IPS DF 6.9 (cell line): ENCODE measurements at regions not wholly inside any gene's neighbourhood (a gene's known extent, or its start where the extent isn't known, plus 50 kb on each side); places are given as distances from the start of the nearest gene placed in this dataset.

Experiments used
- DNase-seq: peaks from one replicate; pipeline ENCODE4 v3.0.0-alpha.2; 2013; ENCODE audit warnings: low read depth, low spot score
- H3K27ac ChIP-seq: one replicate; pipeline ENCODE4 v1.5.1; 2013; ENCODE audit warnings: low read length, control low read depth
- H3K27me3 ChIP-seq: 2 replicates; pipeline ENCODE4 v1.6.1; 2013; ENCODE audit warnings: mild to moderate bottlenecking, low read length; ENCODE audit not compliant: control insufficient read depth, insufficient read depth
- H3K36me3 ChIP-seq: 2 replicates; pipeline ENCODE4 v1.6.1; 2013; ENCODE audit warnings: low read length; ENCODE audit not compliant: control insufficient read depth, insufficient read depth
- H3K4me1 ChIP-seq: 2 replicates; pipeline ENCODE4 v1.6.1; 2013; ENCODE audit warnings: low read length; ENCODE audit not compliant: control insufficient read depth, insufficient read depth
- H3K4me3 ChIP-seq: 2 replicates; pipeline ENCODE4 v1.5.1; 2013; ENCODE audit warnings: mild to moderate bottlenecking, low read length
- H3K9me3 ChIP-seq: 2 replicates; pipeline ENCODE4 v1.6.1; 2013; ENCODE audit warnings: low read length, inconsistent platforms; ENCODE audit not compliant: control insufficient read depth, insufficient read depth
- WGBS: extraction: QIAGEN DNeasy Blood & Tissue Kit; methylation state at CpG from one replicate; pipeline ENCODE4 v1.1.7; 2013; ENCODE audit warnings: mixed read lengths, missing lambda C conversion rate; ENCODE audit not compliant: insufficient read length, insufficient coverage; 5-methylcytosine and 5-hydroxymethylcytosine counted together

DNA sequence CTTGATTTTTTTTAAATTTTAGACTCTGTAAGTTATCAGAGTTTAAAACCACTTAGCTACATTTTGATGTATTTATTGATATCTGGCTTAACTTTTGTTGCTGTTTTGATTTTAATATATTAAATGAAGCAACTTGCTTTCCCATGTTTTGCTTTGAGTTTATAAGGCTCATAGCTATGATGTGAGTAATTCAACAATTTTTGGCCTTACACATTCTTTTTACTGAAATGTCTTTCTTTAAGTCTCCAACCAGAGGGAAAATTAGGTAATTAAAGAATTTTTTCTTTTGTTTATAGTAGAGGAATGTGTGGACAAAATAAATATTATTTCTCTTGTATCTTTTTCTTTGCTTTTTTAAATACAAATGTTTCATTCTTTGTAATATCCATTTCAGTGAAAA lies 258.3 kb upstream of the ADAMTS5 start:
- H3K27me3 ChIP-seq: no peaks in the 10 kb centered on the region
- no peak for DNase-seq
- H3K27ac ChIP-seq: no peak overlapping the region

DNA sequence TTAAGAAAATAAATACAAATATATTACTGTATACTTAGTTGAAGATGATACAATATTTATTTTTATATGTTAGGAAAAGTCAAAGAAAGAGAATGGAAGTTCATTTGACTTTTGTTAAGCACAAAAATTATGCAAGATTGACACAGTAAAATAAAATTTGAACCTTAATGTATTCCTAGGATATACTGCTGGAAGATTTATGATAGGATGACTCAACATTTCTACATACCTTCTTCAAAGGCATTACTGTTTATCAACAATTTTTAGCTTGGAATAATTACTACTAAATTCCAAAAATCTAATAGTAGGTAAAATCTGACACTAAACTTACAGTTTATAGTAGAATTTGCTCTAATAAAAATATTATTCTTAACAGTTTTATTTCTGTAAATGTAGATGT lies 257.3 kb upstream of the ADAMTS5 start:
- no peak for DNase-seq
- Histone ChIP-seq H3K4me3 (no peak overlapping the region), H3K36me3 (no peaks in the 10 kb centered on the region), H3K4me1 (no peaks in the 10 kb centered on the region), H3K27ac (no peak overlapping the region), H3K27me3 (no peaks in the 10 kb centered on the region), H3K9me3 (no peaks in the 10 kb centered on the region)

More for the DNA sequence above, 258.3 kb upstream of the ADAMTS5 start:
- H3K4me3 ChIP-seq: no peak overlapping the region
- H3K36me3 ChIP-seq: no peaks in the 10 kb centered on the region
- H3K4me1 ChIP-seq: no peaks in the 10 kb centered on the region
- H3K9me3 ChIP-seq: no peaks in the 10 kb centered on the region

DNA sequence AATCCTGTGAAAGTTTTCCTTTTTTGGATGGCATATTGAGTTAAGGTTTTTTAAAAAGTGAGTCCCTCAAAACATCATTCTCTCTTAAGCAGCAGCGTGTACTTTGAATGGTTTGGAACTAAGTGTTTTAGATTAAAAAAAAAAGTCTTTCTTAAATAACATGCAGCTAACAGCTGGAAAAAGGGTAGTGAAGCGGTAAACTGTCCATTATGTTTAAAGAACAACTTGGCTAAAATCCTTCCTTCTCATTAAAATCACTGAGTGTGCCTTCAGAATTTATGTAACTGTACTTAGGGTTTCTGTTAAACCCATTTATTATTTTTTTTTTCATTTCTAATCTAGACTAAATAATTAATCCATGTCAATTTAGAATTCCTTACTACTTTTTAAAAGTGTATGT lies 254.2 kb upstream of the ADAMTS5 start:
- no CpG with 5 or more reads among the region's 2 CpGs for WGBS
- Histone ChIP-seq H3K9me3 (no peaks in the 10 kb centered on the region), H3K27me3 (no peaks in the 10 kb centered on the region), H3K4me1 (no peaks in the 10 kb centered on the region), H3K27ac (no peak overlapping the region), H3K36me3 (no peaks in the 10 kb centered on the region), H3K4me3 (no peak overlapping the region)
- no peak for DNase-seq

DNA sequence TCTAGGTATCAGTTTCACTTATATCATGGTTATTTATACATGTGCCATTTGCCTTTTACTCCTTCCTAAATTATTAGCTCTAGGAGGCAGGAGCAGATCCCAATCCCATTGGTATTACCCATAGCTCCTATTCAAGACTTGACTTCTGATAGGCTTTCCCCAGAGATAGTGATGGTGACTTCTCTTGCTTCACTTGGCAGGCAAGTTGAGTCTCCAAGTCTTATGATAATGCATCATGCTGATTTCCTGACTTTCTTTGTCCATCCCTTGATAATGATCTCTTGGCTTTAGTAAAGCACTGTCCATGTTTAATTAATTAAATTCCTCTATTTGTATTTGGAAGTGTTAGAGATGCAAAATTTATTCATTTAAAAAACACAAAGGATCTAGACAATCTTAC lies 253.5 kb upstream of the ADAMTS5 start:
- H3K4me3 ChIP-seq: no peak overlapping the region
- no peak for DNase-seq
- H3K27me3 ChIP-seq: no peaks in the 10 kb centered on the region
- no peaks in the 10 kb centered on the region for H3K9me3 ChIP-seq
- no peak overlapping the region for H3K27ac ChIP-seq
- H3K4me1 ChIP-seq: no peaks in the 10 kb centered on the region
- H3K36me3 ChIP-seq: no peaks in the 10 kb centered on the region

DNA sequence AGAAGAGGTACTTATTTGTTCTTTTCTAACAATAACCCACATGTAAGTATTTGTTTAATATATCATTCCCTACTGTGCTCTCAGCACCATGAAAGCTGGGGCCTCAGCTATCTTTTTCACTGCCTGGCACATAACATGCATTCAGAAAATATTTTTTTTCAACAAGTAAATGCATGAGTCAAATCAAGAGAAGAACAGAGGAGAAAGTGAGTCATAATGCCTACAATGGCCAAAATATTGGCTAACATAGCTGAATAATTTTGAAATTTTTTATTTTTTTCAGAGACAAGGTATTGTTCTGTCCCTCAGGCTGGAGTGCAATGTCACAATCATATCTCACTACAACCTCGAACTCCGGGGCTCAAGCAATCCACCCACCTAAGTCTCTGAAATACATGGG lies 252.2 kb upstream of the ADAMTS5 start:
- H3K27ac ChIP-seq: no peak overlapping the region
- no peaks in the 10 kb centered on the region for H3K36me3 ChIP-seq
- H3K9me3 ChIP-seq: no peaks in the 10 kb centered on the region
- H3K27me3 ChIP-seq: no peaks in the 10 kb centered on the region
- no CpG with 5 or more reads among the region's 2 CpGs for WGBS
- no peak for DNase-seq
- H3K4me1 ChIP-seq: no peaks in the 10 kb centered on the region
- H3K4me3 ChIP-seq: no peak overlapping the region

DNA sequence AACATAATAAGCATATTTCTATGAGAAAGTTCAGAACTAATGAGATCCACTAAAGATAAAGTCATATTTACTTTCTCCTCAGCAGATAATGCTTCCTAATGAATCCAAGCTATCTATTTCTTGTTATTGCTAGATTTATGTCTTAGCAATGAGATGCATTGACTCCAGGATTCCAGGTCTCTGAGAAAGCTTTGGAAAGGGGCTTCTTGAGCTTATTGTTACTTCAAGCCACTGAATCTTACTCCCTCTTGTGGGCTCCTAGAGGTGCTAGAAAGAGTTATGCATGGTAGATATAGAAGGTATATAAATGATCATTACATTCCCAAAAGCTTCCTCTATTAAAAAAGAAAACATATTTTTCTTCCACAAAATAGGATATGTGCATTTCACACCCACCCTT lies 246.4 kb upstream of the ADAMTS5 start:
- no peak overlapping the region for H3K4me3 ChIP-seq
- H3K27me3 ChIP-seq: no peaks in the 10 kb centered on the region
- no peaks in the 10 kb centered on the region for H3K4me1 ChIP-seq
- H3K36me3 ChIP-seq: no peaks in the 10 kb centered on the region
- H3K27ac ChIP-seq: no peak overlapping the region
- H3K9me3 ChIP-seq: no peaks in the 10 kb centered on the region; the same call in 1 of the 2 replicates
- DNase-seq: peak; percentile 16

DNA sequence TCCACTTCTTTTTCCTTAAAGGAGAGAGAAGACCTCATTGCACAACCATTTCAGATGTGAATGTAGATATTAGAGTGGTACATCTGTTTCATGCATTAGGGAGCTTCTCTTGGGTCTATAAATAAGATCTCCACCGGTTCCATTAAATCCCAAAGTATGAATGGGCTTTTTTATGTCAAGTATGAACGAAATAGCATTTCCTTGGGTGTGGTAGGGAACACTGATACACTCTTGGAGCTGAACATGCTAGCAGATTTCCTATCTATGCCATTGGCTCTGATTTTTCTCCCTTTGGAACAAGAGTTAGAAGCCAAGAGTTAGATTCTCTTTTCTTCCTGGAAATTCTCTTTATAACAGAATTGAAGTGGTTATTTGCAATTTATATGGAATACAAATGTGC lies 245.6 kb upstream of the ADAMTS5 start:
- H3K27ac ChIP-seq: no peak overlapping the region
- no peak for DNase-seq

DNA sequence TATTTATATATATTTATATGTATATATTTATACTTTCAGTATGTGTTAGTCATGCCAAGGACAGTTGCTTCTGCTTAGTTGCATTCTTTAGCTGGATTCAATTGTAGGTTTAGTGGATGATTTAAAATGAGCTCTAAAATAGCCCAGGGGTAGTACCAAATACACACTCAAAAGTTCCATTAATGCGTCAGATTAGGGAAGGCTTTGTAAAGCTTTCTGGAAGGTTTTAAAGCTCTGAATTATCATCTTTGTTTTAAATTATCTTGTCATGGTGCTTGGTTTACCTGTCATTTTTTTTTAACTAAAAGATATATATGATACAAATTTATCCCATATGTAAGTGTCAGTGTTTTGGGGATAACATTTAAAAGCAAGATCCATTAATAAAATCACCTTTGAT lies 242.7 kb upstream of the ADAMTS5 start:
- Histone ChIP-seq H3K27ac (no peak overlapping the region), H3K36me3 (no peaks in the 10 kb centered on the region), H3K4me3 (no peak overlapping the region), H3K9me3 (peaks cover 2% of the 10 kb centered on the region; the same call in 1 of the 2 replicates), H3K27me3 (no peaks in the 10 kb centered on the region), H3K4me1 (no peaks in the 10 kb centered on the region; the same call in 1 of the 2 replicates)
- no CpG with 5 or more reads among the region's 1 CpG for WGBS
- DNase-seq: no peak

More for the DNA sequence above, 245.6 kb upstream of the ADAMTS5 start:
- Histone ChIP-seq H3K27me3 (no peaks in the 10 kb centered on the region), H3K4me1 (no peaks in the 10 kb centered on the region), H3K36me3 (no peaks in the 10 kb centered on the region), H3K4me3 (no peak overlapping the region), H3K9me3 (peaks cover 2% of the 10 kb centered on the region; the same call in 1 of the 2 replicates)
- no CpG with 5 or more reads among the region's 2 CpGs for WGBS

DNA sequence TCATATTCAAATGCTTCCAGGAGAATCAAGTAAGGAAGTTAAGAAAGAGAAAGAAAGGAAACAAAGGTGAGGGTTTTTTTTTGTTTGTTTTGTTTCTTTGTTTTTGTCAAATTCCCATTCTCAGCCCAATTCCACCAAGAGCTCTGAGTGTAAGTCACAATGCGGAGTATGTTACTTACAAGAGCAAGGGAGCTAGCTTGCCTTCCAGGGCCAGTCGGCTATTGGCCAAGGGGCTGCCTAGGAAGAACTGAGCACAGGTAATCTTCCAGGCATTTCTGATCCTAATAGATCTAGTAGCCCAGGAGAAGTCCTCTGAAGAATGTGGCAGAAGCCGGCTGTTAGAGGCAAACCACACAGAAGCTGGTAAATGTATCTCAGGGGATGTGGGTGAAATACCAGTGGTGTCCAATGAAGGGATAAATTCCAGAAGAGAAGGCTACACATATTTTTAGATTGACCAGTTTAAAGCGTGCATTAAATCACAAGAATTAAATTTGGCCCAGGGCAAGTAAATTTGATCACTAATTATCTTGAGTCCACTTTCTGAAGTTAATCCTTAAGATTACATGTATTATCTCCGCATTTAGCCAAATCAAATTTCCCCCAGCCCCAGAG lies 239.6 kb upstream of the ADAMTS5 start:
- WGBS: no CpG with 5 or more reads among the region's 5 CpGs
- H3K4me3 ChIP-seq: no peak overlapping the region
- no peaks in the 10 kb centered on the region for H3K27me3 ChIP-seq
- H3K4me1 ChIP-seq: no peaks in the 10 kb centered on the region; the same call in 1 of the 2 replicates
- DNase-seq: peak; percentile 31
- no peak overlapping the region for H3K27ac ChIP-seq
- peaks cover 2% of the 10 kb centered on the region; the same call in 1 of the 2 replicates for H3K9me3 ChIP-seq
- H3K36me3 ChIP-seq: no peaks in the 10 kb centered on the region

DNA sequence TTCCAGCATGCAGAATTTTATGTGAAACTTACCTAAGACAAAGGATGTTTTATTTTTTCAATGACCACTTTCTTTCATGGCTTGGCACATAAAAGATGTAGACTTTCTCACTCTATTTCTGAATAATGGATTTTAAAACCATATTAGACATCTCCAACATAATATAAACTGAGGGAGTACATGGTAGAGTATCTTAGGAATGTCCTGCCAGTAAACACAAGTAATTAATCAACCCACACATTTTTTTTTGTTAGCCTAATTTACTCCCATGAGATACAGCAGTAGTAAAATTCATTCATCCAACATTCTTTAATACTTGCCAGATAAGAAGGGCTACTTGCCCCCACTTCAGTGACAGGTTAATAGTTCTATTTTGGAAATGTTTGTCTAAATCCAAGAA lies 235.4 kb upstream of the ADAMTS5 start:
- DNase-seq: no peak
- no peaks in the 10 kb centered on the region for H3K36me3 ChIP-seq
- H3K4me3 ChIP-seq: no peak overlapping the region
- H3K9me3 ChIP-seq: no peaks in the 10 kb centered on the region
- H3K4me1 ChIP-seq: no peaks in the 10 kb centered on the region; the same call in 1 of the 2 replicates
- H3K27ac ChIP-seq: no peak overlapping the region
- no peaks in the 10 kb centered on the region for H3K27me3 ChIP-seq

DNA sequence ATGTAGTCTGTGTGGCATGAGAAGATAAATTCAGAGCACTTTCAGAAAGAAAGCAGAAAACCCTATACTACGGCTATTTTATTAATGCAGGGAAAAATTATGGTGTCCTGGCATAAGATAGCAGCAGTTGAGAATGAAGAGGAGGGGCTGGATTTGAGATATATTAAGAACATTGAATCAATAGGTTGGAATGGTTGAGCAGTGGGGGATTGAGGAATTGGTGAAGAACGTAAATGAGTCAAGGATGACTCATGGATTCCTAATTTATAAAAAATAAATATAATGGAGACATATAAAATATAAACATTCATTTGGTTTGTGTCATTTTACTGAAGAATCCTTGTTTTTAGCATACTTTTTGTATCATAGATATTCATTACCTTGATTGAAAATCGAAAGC lies 234.3 kb upstream of the ADAMTS5 start:
- Histone ChIP-seq H3K4me1 (no peaks in the 10 kb centered on the region), H3K9me3 (no peaks in the 10 kb centered on the region), H3K27ac (no peak overlapping the region), H3K36me3 (no peaks in the 10 kb centered on the region), H3K27me3 (no peaks in the 10 kb centered on the region), H3K4me3 (no peak overlapping the region)
- no peak for DNase-seq
- no CpG with 5 or more reads among the region's 3 CpGs for whole genome bisulfite sequencing
